ENCODE measurements at regions not wholly inside any gene's neighbourhood (a gene's known extent, or its start where the extent isn't known, plus 50 kb on each side); places are given as distances from the start of the nearest gene placed in this dataset.

GRCh38 chr13:89704040-89704439 lies 1643.4 kb upstream of the MIR17HG start:
- no peak for DNase-seq (ENCODE audit: low read depth in 1 of 2, low spot score in 1 of 2)
- TF ChIP-seq GABPA (IDR thresholded peaks at IDR 0.05; ENCODE audit: low read depth) (no peak), POLR2AphosphoS5 (IDR thresholded peaks at IDR 0.05; ENCODE audit: low read depth) (no peak), SPI1 (IDR thresholded peaks at IDR 0.05; ENCODE audit: borderline replicate concordance, low read depth) (no peak), CTCF (IDR thresholded peaks at IDR 0.05; ENCODE audit: insufficient read depth, low read length) (no peak)
- TF ChIP-seq, protein P1, sequence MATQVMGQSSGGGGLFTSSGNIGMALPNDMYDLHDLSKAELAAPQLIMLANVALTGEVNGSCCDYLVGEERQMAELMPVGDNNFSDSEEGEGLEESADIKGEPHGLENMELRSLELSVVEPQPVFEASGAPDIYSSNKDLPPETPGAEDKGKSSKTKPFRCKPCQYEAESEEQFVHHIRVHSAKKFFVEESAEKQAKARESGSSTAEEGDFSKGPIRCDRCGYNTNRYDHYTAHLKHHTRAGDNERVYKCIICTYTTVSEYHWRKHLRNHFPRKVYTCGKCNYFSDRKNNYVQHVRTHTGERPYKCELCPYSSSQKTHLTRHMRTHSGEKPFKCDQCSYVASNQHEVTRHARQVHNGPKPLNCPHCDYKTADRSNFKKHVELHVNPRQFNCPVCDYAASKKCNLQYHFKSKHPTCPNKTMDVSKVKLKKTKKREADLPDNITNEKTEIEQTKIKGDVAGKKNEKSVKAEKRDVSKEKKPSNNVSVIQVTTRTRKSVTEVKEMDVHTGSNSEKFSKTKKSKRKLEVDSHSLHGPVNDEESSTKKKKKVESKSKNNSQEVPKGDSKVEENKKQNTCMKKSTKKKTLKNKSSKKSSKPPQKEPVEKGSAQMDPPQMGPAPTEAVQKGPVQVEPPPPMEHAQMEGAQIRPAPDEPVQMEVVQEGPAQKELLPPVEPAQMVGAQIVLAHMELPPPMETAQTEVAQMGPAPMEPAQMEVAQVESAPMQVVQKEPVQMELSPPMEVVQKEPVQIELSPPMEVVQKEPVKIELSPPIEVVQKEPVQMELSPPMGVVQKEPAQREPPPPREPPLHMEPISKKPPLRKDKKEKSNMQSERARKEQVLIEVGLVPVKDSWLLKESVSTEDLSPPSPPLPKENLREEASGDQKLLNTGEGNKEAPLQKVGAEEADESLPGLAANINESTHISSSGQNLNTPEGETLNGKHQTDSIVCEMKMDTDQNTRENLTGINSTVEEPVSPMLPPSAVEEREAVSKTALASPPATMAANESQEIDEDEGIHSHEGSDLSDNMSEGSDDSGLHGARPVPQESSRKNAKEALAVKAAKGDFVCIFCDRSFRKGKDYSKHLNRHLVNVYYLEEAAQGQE (IDR thresholded peaks at IDR 0.05; ENCODE audit: insufficient replicate concordance, low read depth), result no peak
- no peak overlapping the region for H3K4me3 ChIP-seq (replicated peaks; ENCODE audit: insufficient read depth, low read length)
- no peaks in the 10 kb centered on the region for H3K27me3 ChIP-seq (ENCODE audit: insufficient read depth, poor library complexity, severe bottlenecking)
- no peak overlapping the region for H3K27ac ChIP-seq (replicated peaks)

GRCh38 chr13:89708013-89708412 lies 1639.5 kb upstream of the MIR17HG start:
- Histone ChIP-seq H3K27ac (replicated peaks) (no peak overlapping the region), H3K27me3 (ENCODE audit: insufficient read depth, poor library complexity, severe bottlenecking) (no peaks in the 10 kb centered on the region), H3K4me3 (replicated peaks; ENCODE audit: insufficient read depth, low read length) (no peak overlapping the region)
- DNase-seq (ENCODE audit: low read depth in 1 of 2, low spot score in 1 of 2), result no peak
- TF ChIP-seq CTCF (IDR thresholded peaks at IDR 0.05; ENCODE audit: insufficient read depth, low read length) (no peak), GABPA (IDR thresholded peaks at IDR 0.05; ENCODE audit: low read depth) (no peak), SPI1 (IDR thresholded peaks at IDR 0.05; ENCODE audit: borderline replicate concordance, low read depth) (no peak), POLR2AphosphoS5 (IDR thresholded peaks at IDR 0.05; ENCODE audit: low read depth) (no peak)
- TF ChIP-seq, protein P1 (IDR thresholded peaks at IDR 0.05; ENCODE audit: insufficient replicate concordance, low read depth), result no peak

- H3K27me3 ChIP-seq (ENCODE audit: insufficient read depth, poor library complexity, severe bottlenecking), result no peaks in the 10 kb centered on the region
- no peak overlapping the region for H3K27ac ChIP-seq (replicated peaks)
- TF ChIP-seq POLR2AphosphoS5 (IDR thresholded peaks at IDR 0.05; ENCODE audit: low read depth), result no peak
- TF ChIP-seq CTCF (IDR thresholded peaks at IDR 0.05; ENCODE audit: insufficient read depth, low read length), result no peak
- TF ChIP-seq GABPA (IDR thresholded peaks at IDR 0.05; ENCODE audit: low read depth), result no peak
- TF ChIP-seq SPI1 (IDR thresholded peaks at IDR 0.05; ENCODE audit: borderline replicate concordance, low read depth), result no peak
- TF ChIP-seq, protein P1 (IDR thresholded peaks at IDR 0.05; ENCODE audit: insufficient replicate concordance, low read depth), result no peak
- DNase-seq (ENCODE audit: low read depth in 1 of 2, low spot score in 1 of 2), result no peak
- H3K4me3 ChIP-seq (replicated peaks; ENCODE audit: insufficient read depth, low read length), result no peak overlapping the region
These were observed 1626.3 kb upstream of the MIR17HG start for GRCh38 chr13:89721216-89721615.
